HepG2 (cell line): ENCODE measurements at regions not wholly inside any gene's neighbourhood (a gene's known extent, or its start where the extent isn't known, plus 50 kb on each side); places are given as distances from the start of the nearest gene placed in this dataset.

Experiments used
- FOXK2 ChIP-seq: fragments of 450-650 bp; IDR thresholded peaks from 2 replicates; pipeline ENCODE4 v1.6.1; 2016
- IRX3 ChIP-seq: sonication (generic); formaldehyde crosslinking; IDR thresholded peaks from 2 replicates; pipeline ENCODE4 v1.8.1; 2023; ENCODE audit warnings: mild to moderate bottlenecking, low read depth, missing genetic modification reagents, borderline replicate concordance
- PHB2 ChIP-seq: fragments of 450-650 bp; IDR thresholded peaks from 2 replicates; pipeline ENCODE4 v1.6.1; 2018; ENCODE audit not compliant: partially characterized antibody
- SUZ12 ChIP-seq: fragments of 150-350 bp; IDR thresholded peaks from 2 replicates; pipeline ENCODE4 v1.6.1; 2014; ENCODE audit warnings: low read depth, low read length
- ZNF121 ChIP-seq: sonication (generic); formaldehyde crosslinking; IDR thresholded peaks from 2 replicates; pipeline ENCODE4 v1.5.0; 2020; ENCODE audit warnings: mild to moderate bottlenecking, missing genetic modification reagents
- ZNF331 ChIP-seq: sonication (generic); formaldehyde crosslinking; IDR thresholded peaks from 2 replicates; pipeline ENCODE4 v1.4.0; 2020; ENCODE audit warnings: missing genetic modification reagents
- TF ChIP-seq, protein P1 (sequence below): IDR thresholded peaks from 2 replicates; pipeline ENCODE4 v1.6.1; 2012; ENCODE audit warnings: inconsistent platforms
- TF ChIP-seq, protein P2 (sequence below): IDR thresholded peaks from 2 replicates; pipeline ENCODE4 v1.6.1; 2016; ENCODE audit warnings: missing genetic modification reagents, missing compliant biosample characterization
- TF ChIP-seq, protein P3 (sequence below): sonication (generic); formaldehyde crosslinking; IDR thresholded peaks from 2 replicates; pipeline ENCODE4 v1.5.0; 2020; ENCODE audit warnings: mild to moderate bottlenecking, missing genetic modification reagents, moderate library complexity
- TF ChIP-seq, protein P4 (sequence below): sonication (generic); formaldehyde crosslinking; IDR thresholded peaks from 2 replicates; pipeline ENCODE4 v1.5.0; 2020; ENCODE audit warnings: missing genetic modification reagents

DNA sequence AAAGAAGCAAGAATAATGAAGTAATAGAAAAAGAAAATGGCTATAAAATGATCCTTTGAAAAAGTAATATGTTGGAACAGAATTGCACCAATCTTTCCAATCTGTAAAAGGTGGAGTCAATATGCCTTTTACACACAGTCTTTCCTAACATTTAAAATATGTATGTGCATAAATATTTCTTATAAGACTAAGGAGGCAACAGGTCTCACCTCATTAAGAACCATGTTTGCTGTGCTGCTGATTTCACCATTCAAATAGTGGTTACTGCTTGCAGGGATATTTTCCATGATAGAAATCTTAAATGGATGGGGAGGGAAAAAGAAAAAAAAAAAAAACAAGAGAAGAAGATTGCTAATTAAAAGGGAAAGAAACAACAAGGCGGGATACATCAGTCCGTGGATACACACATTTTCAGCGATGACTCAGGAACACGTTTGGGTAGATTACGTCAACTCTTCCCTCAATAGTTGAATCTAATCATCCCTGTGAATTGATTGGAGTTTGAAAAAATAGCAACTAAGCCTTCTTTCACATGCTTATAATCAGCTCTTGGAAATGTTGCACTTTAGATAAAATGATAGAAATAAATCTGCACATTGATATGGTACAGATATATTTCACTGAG lies 2133.9 kb upstream of the CELF4 start:
- TF ChIP-seq IRX3 (CRISPR knock-in tag), result no peak
- no peak for TF ChIP-seq ZNF331 (CRISPR knock-in tag)
- TF ChIP-seq, protein P1, sequence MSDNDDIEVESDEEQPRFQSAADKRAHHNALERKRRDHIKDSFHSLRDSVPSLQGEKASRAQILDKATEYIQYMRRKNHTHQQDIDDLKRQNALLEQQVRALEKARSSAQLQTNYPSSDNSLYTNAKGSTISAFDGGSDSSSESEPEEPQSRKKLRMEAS, result no peak
- TF ChIP-seq PHB2, result no peak
- TF ChIP-seq, protein P2, sequence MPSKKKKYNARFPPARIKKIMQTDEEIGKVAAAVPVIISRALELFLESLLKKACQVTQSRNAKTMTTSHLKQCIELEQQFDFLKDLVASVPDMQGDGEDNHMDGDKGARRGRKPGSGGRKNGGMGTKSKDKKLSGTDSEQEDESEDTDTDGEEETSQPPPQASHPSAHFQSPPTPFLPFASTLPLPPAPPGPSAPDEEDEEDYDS (CRISPR knock-in tag), result no peak
- TF ChIP-seq SUZ12, result no peak
- TF ChIP-seq, protein P3, sequence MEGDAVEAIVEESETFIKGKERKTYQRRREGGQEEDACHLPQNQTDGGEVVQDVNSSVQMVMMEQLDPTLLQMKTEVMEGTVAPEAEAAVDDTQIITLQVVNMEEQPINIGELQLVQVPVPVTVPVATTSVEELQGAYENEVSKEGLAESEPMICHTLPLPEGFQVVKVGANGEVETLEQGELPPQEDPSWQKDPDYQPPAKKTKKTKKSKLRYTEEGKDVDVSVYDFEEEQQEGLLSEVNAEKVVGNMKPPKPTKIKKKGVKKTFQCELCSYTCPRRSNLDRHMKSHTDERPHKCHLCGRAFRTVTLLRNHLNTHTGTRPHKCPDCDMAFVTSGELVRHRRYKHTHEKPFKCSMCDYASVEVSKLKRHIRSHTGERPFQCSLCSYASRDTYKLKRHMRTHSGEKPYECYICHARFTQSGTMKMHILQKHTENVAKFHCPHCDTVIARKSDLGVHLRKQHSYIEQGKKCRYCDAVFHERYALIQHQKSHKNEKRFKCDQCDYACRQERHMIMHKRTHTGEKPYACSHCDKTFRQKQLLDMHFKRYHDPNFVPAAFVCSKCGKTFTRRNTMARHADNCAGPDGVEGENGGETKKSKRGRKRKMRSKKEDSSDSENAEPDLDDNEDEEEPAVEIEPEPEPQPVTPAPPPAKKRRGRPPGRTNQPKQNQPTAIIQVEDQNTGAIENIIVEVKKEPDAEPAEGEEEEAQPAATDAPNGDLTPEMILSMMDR (CRISPR knock-in tag), result no peak
- TF ChIP-seq, protein P4, sequence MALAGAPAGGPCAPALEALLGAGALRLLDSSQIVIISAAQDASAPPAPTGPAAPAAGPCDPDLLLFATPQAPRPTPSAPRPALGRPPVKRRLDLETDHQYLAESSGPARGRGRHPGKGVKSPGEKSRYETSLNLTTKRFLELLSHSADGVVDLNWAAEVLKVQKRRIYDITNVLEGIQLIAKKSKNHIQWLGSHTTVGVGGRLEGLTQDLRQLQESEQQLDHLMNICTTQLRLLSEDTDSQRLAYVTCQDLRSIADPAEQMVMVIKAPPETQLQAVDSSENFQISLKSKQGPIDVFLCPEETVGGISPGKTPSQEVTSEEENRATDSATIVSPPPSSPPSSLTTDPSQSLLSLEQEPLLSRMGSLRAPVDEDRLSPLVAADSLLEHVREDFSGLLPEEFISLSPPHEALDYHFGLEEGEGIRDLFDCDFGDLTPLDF, result no peak
- no peak for TF ChIP-seq FOXK2
- no peak for TF ChIP-seq ZNF121
